CD4-positive, CD25-positive, alpha-beta regulatory T cell (primary cell): ENCODE measurements at regions not wholly inside any gene's neighbourhood (a gene's known extent, or its start where the extent isn't known, plus 50 kb on each side); places are given as distances from the start of the nearest gene placed in this dataset.
"Not testable (repeated sequence)": the region's sequence is repeated elsewhere in the genome, so short reads cannot be mapped to it uniquely, and the experiment has no call there.

Source experiments
- ATAC-seq, 2 donors: fragments of 150-1000 bp; cut with Tn5 transposase; one replicate each; pipeline ENCODE4 v1.10.0; 2021; ENCODE audit warnings: low read depth in 2 of 2, moderate number of reproducible peaks in 2 of 2, moderate library complexity in 1 of 2
- DNase-seq, 3 donors: peaks; one replicate each; pipeline versions ENCODE4 v3.0.0 to v3.0.0-alpha.2; 2012 to 2022; ENCODE audit warnings: mixed read lengths in 1 of 3
- H3K27ac ChIP-seq: one replicate; pipeline ENCODE4 v1.7.0; 2013; ENCODE audit warnings: mild to moderate bottlenecking, low read length; ENCODE audit not compliant: insufficient read depth, poor library complexity, severe bottlenecking
- H3K27me3 ChIP-seq: one replicate; pipeline ENCODE4 v1.7.0; 2013; ENCODE audit warnings: low read length; ENCODE audit not compliant: control insufficient read depth, insufficient read depth
- H3K36me3 ChIP-seq: one replicate; pipeline ENCODE4 v1.7.0; 2013; ENCODE audit warnings: mild to moderate bottlenecking, low read length, moderate library complexity; ENCODE audit not compliant: control insufficient read depth, insufficient read depth
- H3K4me1 ChIP-seq: 2 replicates; pipeline ENCODE4 v1.7.0; 2013; ENCODE audit warnings: mild to moderate bottlenecking, low read length; ENCODE audit not compliant: insufficient read depth, control insufficient read depth, poor library complexity, severe bottlenecking
- H3K4me3 ChIP-seq: one replicate; pipeline ENCODE4 v1.7.0; 2013; ENCODE audit warnings: low read depth, mild to moderate bottlenecking, low read length, moderate library complexity
- H3K9me3 ChIP-seq, 2 experiments: 1 replicate in 1 of 2; 2 replicates in 1 of 2; pipeline ENCODE4 v1.7.0; 2013; ENCODE audit warnings: low read length in 2 of 2, mild to moderate bottlenecking in 1 of 2, moderate library complexity in 1 of 2; ENCODE audit not compliant: control insufficient read depth in 2 of 2
- H3K27ac Mint-ChIP-seq, 3 donors: one replicate each; pipeline ENCODE4 v1.8.0; 2020 to 2022; ENCODE audit warnings: mild to moderate bottlenecking in 3 of 3, mixed read lengths in 3 of 3, moderate library complexity in 2 of 3
- H3K27me3 Mint-ChIP-seq: one replicate; pipeline ENCODE4 v1.8.0; 2022; ENCODE audit warnings: mild to moderate bottlenecking, mixed read lengths
- H3K36me3 Mint-ChIP-seq: one replicate; pipeline ENCODE4 v1.8.0; 2020; ENCODE audit warnings: mixed read lengths
- H3K4me1 Mint-ChIP-seq, 4 donors: one replicate each; pipeline ENCODE4 v1.8.0; 2020 to 2022; ENCODE audit warnings: mixed read lengths in 4 of 4, mild to moderate bottlenecking in 1 of 4
- H3K4me3 Mint-ChIP-seq, 4 donors: one replicate each; pipeline ENCODE4 v1.8.0; 2020 to 2022; ENCODE audit warnings: mild to moderate bottlenecking in 4 of 4, mixed read lengths in 4 of 4, moderate library complexity in 3 of 4
- H3K9me3 Mint-ChIP-seq, 7 donors: one replicate each; pipeline ENCODE4 v1.8.0; 2020 to 2022; ENCODE audit warnings: mixed read lengths in 7 of 7, mild to moderate bottlenecking in 3 of 7, moderate library complexity in 2 of 7

GRCh38 chr9:30280229-30280900 lies 2104.1 kb upstream of the ACO1 start:
- DNase-seq (no peak), ATAC-seq (no peak)
- Histone ChIP-seq H3K27ac (no peak overlapping the region), H3K27me3 (no peaks in the 10 kb centered on the region), H3K4me3 (no peak overlapping the region), H3K36me3 (no peaks in the 10 kb centered on the region), H3K4me1 (no peaks in the 10 kb centered on the region), H3K9me3 (peaks cover 0 to 4% of the 10 kb centered on the region in 2 experiments)
- H3K27ac Mint-ChIP-seq = no peak overlapping the region
- H3K36me3 Mint-ChIP-seq = no peaks in the 10 kb centered on the region
- H3K27me3 Mint-ChIP-seq = no peaks in the 10 kb centered on the region
- H3K4me1 Mint-ChIP-seq = no peaks in the 10 kb centered on the region
- peaks cover 0 to 8% (median 2%) of the 10 kb centered on the region in 7 donors for H3K9me3 Mint-ChIP-seq
- H3K4me3 Mint-ChIP-seq = no peak overlapping the region

GRCh38 chr9:30289435-30289834 lies 2095.0 kb upstream of the ACO1 start:
- Mint-ChIP-seq H3K4me1 (no peaks in the 10 kb centered on the region), H3K4me3 (no peak overlapping the region), H3K27ac (no peak overlapping the region), H3K9me3 (peaks cover 0 to 8% (median 0%) of the 10 kb centered on the region in 7 donors), H3K27me3 (no peaks in the 10 kb centered on the region), H3K36me3 (no peaks in the 10 kb centered on the region)
- ATAC-seq = no peak
- no peaks in the 10 kb centered on the region for H3K9me3 ChIP-seq
- DNase-seq = no peak
- H3K27me3 ChIP-seq = no peaks in the 10 kb centered on the region
- no peaks in the 10 kb centered on the region for H3K36me3 ChIP-seq
- H3K27ac ChIP-seq = no peak overlapping the region
- no peaks in the 10 kb centered on the region for H3K4me1 ChIP-seq
- H3K4me3 ChIP-seq = no peak overlapping the region

DNA sequence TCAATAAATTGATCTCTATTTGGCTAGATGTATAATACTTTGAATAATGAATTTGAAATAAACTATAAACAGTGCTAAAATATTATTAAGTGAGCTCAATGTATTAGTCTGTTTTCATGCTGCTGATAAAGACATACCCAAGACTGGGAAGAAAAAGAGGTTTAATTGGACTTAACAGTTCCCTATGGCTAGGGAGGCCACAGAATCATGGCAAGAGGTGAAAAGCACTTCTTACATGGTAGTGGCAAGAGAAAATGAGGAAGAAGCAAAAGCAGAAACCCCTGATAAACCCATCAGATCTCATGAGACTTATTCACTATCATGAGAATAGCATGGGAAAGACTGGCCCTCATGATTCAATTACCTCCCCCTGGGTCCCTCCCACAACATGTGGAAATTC lies 2092.4 kb upstream of the ACO1 start:
- H3K4me3 ChIP-seq, H3K27me3 ChIP-seq, H3K9me3 ChIP-seq, H3K27ac Mint-ChIP-seq, H3K36me3 ChIP-seq, H3K27me3 Mint-ChIP-seq, H3K4me3 Mint-ChIP-seq, H3K4me1 ChIP-seq, H3K4me1 Mint-ChIP-seq, H3K36me3 Mint-ChIP-seq, DNase-seq, H3K27ac ChIP-seq, ATAC-seq, H3K9me3 Mint-ChIP-seq: not testable (repeated sequence)

DNA sequence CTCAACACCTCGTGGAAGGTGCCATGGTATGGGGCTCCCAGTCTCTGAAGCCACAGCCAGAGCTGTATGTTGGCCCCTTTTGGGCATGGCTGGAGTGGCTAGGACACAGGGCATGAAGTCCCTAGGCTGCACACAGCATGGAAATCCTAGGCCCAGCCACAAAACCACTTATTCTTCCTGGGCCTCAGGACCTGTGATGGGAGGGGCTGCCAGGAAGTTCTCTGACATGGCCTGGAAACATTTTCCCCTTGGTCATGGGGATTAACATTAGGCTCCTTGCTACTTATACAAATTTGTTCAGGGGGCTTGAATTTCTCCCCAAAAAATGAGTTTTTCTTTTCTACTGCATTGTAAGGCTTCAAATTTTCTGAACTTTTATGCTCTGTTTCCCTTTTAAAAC lies 2091.2 kb upstream of the ACO1 start:
- Histone ChIP-seq H3K4me1 (no peaks in the 10 kb centered on the region), H3K27ac (no peak overlapping the region), H3K27me3 (no peaks in the 10 kb centered on the region), H3K36me3 (no peaks in the 10 kb centered on the region), H3K9me3 (no peaks in the 10 kb centered on the region), H3K4me3 (no peak overlapping the region)
- Mint-ChIP-seq H3K9me3 (peaks cover 0 to 2% (median 0%) of the 10 kb centered on the region in 7 donors), H3K27me3 (no peaks in the 10 kb centered on the region), H3K4me3 (no peak overlapping the region), H3K27ac (no peak overlapping the region), H3K36me3 (no peaks in the 10 kb centered on the region), H3K4me1 (no peaks in the 10 kb centered on the region)
- ATAC-seq = no peak
- no peak for DNase-seq

GRCh38 chr9:30299126-30299780 lies 2085.2 kb upstream of the ACO1 start:
- H3K4me3 ChIP-seq = no peak overlapping the region
- no peaks in the 10 kb centered on the region for H3K4me1 Mint-ChIP-seq
- no peak overlapping the region for H3K4me3 Mint-ChIP-seq
- no peak for DNase-seq
- H3K4me1 ChIP-seq = no peaks in the 10 kb centered on the region
- H3K27ac Mint-ChIP-seq = no peak overlapping the region
- H3K9me3 ChIP-seq = no peaks in the 10 kb centered on the region
- H3K36me3 ChIP-seq = no peaks in the 10 kb centered on the region
- H3K27me3 Mint-ChIP-seq = no peaks in the 10 kb centered on the region
- H3K36me3 Mint-ChIP-seq = no peaks in the 10 kb centered on the region
- ATAC-seq = no peak
- no peaks in the 10 kb centered on the region for H3K27me3 ChIP-seq
- peaks cover 1 to 6% (median 3%) of the 10 kb centered on the region in 7 donors for H3K9me3 Mint-ChIP-seq
- H3K27ac ChIP-seq = no peak overlapping the region

DNA sequence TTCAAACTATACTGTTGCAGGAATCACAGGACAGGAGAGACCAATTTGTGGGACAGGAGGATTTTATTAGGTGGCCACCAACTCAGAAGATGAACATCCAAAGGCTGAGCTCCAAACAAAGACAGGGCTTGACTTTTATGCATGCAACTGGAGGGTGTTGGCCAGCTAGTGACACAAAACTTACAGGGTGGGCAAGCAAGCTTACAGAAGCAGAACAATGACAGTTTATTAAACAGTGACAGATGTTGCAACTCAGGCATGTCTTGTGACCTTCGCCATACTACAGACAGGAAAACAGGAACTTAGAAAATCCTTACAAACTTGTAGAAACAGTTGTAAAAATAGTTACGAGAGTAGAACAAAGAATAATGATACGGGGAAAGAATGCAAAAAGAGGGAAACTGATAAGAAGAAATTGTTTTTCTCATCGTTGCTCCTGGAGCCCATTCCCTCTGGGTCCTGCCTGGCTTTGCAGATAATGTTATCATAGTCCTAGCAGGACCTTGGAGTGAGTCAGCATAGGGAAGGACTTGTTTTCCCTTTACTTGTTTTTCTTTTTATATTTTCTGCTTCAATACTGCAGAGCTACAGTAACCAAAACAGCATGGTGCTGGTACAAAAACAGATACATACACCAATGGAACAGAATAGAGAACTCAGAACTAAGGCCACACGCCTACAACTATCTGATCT lies 2083.0 kb upstream of the ACO1 start:
- H3K4me1 ChIP-seq = no peaks in the 10 kb centered on the region
- Mint-ChIP-seq H3K27ac (no peak overlapping the region), H3K4me3 (no peak overlapping the region), H3K36me3 (no peaks in the 10 kb centered on the region), H3K9me3 (peaks cover 1 to 9% (median 3%) of the 10 kb centered on the region in 7 donors), H3K4me1 (no peaks in the 10 kb centered on the region), H3K27me3 (no peaks in the 10 kb centered on the region)
- H3K9me3 ChIP-seq = no peaks in the 10 kb centered on the region
- DNase-seq (no peak), ATAC-seq (no peak)
- no peak overlapping the region for H3K4me3 ChIP-seq
- H3K27me3 ChIP-seq = no peaks in the 10 kb centered on the region
- no peaks in the 10 kb centered on the region for H3K36me3 ChIP-seq
- no peak overlapping the region for H3K27ac ChIP-seq

DNA sequence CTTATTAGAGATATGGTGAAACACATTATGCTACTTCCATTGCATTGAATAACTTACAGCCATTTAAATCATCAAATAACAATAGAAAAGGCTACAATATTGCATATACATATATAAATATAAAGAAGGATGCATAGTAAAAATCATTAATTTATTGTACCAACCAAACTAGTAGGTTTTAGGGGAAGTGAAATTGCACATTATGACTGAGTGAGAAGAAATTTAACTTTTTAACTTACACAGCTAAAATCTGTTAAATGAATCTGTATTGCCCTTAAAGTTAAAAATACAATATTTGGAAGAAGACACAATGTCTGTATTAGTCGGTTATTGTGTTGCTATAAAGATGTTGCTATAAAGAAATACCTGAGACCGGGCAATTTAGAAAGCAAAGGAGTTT lies 2073.7 kb upstream of the ACO1 start:
- Histone ChIP-seq H3K9me3 (no peaks in the 10 kb centered on the region), H3K36me3 (no peaks in the 10 kb centered on the region), H3K4me3 (no peak overlapping the region), H3K4me1 (no peaks in the 10 kb centered on the region), H3K27ac (no peak overlapping the region), H3K27me3 (no peaks in the 10 kb centered on the region)
- ATAC-seq (no peak), DNase-seq (no peak)
- H3K27ac Mint-ChIP-seq = no peak overlapping the region
- peaks cover 0 to 9% (median 2%) of the 10 kb centered on the region in 7 donors for H3K9me3 Mint-ChIP-seq
- no peaks in the 10 kb centered on the region for H3K4me1 Mint-ChIP-seq
- H3K4me3 Mint-ChIP-seq = no peak overlapping the region
- no peaks in the 10 kb centered on the region for H3K36me3 Mint-ChIP-seq
- no peaks in the 10 kb centered on the region for H3K27me3 Mint-ChIP-seq
